Smooth muscle cell (in vitro differentiated cells): ENCODE measurements at regions not wholly inside any gene's neighbourhood (a gene's known extent, or its start where the extent isn't known, plus 50 kb on each side); places are given as distances from the start of the nearest gene placed in this dataset.

Experiments used
- DNase-seq: peaks from one replicate; lab custom pipeline; 2025; ENCODE audit not compliant: unreplicated experiment; lab: John Stamatoyannopoulos, UW
- H2AFZ ChIP-seq: fragments of 200-600 bp; sonication (generic); 2 replicates; pipeline ENCODE4 v1.6.0; 2016; ENCODE audit warnings: antibody characterized with exemption, low read depth, mild to moderate bottlenecking
- H3F3A ChIP-seq: fragments of 200-600 bp; sonication (generic); 2 replicates; pipeline ENCODE4 v1.6.0; 2017; ENCODE audit warnings: antibody characterized with exemption, low read depth
- H3K27ac ChIP-seq: fragments of 200-600 bp; sonication (generic); 2 replicates; pipeline ENCODE4 v1.5.1; 2016; ENCODE audit warnings: low read depth, mild to moderate bottlenecking
- H3K27me3 ChIP-seq: fragments of 200-600 bp; sonication (generic); 2 replicates; pipeline ENCODE4 v1.6.1; 2016; ENCODE audit warnings: low read depth, mild to moderate bottlenecking
- H3K36me3 ChIP-seq: fragments of 200-600 bp; sonication (generic); 2 replicates; pipeline ENCODE4 v1.5.1; 2016; ENCODE audit warnings: low read depth
- H3K4me1 ChIP-seq: fragments of 200-600 bp; sonication (generic); 2 replicates; pipeline ENCODE4 v1.5.1; 2016; ENCODE audit warnings: low read depth
- H3K4me2 ChIP-seq: fragments of 200-600 bp; sonication (generic); 2 replicates; pipeline ENCODE4 v1.6.0; 2016; ENCODE audit warnings: mild to moderate bottlenecking
- H3K4me3 ChIP-seq: fragments of 200-600 bp; sonication (generic); 2 replicates; pipeline ENCODE4 v1.5.1; 2016; ENCODE audit warnings: mild to moderate bottlenecking
- H3K79me2 ChIP-seq: fragments of 200-600 bp; sonication (generic); 2 replicates; pipeline ENCODE4 v1.6.0; 2016; ENCODE audit warnings: low read depth, mild to moderate bottlenecking
- H3K9ac ChIP-seq: fragments of 200-600 bp; sonication (generic); 2 replicates; pipeline ENCODE4 v1.6.0; 2016; ENCODE audit warnings: low read depth
- H3K9me3 ChIP-seq: fragments of 200-600 bp; sonication (generic); replicated peaks from 2 replicates; pipeline ENCODE4 v1.5.1; 2016; ENCODE audit warnings: low read depth
- H4K20me1 ChIP-seq: fragments of 200-600 bp; sonication (generic); 2 replicates; pipeline ENCODE4 v1.6.0; 2016; ENCODE audit warnings: low read depth
- WGBS: methylation state at CpG from one replicate; pipeline ENCODE4 v1.1.7; 2016; ENCODE audit warnings: low lambda C conversion rate; 5-methylcytosine and 5-hydroxymethylcytosine counted together
- TF ChIP-seq, protein P1 (sequence below): fragments of 200-600 bp; sonication (generic); IDR thresholded peaks from 2 replicates; pipeline ENCODE4 v1.5.1; 2017; ENCODE audit warnings: borderline replicate concordance, mild to moderate bottlenecking, antibody characterized with exemption; ENCODE audit not compliant: insufficient read depth, poor library complexity, severe bottlenecking

DNA sequence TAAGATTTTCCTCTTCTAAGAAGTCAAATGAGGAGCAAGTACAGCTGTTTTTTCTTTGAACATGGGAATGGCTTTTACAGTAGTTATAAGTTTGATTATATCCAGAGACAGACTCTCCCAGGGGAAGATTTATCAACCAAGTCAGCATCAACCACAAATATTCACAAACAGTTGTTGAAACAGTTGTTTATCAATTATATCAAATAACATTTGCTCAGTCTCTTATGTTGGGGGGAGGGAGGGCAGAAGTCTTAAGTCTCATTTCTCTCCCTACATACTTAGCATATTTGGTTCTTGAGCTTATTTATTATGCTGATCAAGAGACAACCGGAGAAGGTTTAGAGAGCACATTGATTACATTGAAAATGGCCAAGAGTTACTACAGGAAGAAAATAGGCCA lies 110.1 kb downstream of the FBXO8 start:
- TF ChIP-seq, protein P1, sequence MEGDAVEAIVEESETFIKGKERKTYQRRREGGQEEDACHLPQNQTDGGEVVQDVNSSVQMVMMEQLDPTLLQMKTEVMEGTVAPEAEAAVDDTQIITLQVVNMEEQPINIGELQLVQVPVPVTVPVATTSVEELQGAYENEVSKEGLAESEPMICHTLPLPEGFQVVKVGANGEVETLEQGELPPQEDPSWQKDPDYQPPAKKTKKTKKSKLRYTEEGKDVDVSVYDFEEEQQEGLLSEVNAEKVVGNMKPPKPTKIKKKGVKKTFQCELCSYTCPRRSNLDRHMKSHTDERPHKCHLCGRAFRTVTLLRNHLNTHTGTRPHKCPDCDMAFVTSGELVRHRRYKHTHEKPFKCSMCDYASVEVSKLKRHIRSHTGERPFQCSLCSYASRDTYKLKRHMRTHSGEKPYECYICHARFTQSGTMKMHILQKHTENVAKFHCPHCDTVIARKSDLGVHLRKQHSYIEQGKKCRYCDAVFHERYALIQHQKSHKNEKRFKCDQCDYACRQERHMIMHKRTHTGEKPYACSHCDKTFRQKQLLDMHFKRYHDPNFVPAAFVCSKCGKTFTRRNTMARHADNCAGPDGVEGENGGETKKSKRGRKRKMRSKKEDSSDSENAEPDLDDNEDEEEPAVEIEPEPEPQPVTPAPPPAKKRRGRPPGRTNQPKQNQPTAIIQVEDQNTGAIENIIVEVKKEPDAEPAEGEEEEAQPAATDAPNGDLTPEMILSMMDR: no peak
- H3K79me2 ChIP-seq: no peaks in the 10 kb centered on the region
- peak overlapping the region; percentile 73 for H3K4me2 ChIP-seq
- peak overlapping the region; percentile 24 for H2AFZ ChIP-seq
- H3K4me1 ChIP-seq: peaks cover 5% of the 10 kb centered on the region
- H3K9me3 ChIP-seq: no peaks in the 10 kb centered on the region
- H3F3A ChIP-seq: no peaks in the 10 kb centered on the region
- no peaks in the 10 kb centered on the region for H3K36me3 ChIP-seq
- WGBS: 25% methylated on average over 1 of the region's 1 CpG
- peak overlapping the region; percentile 45 for H3K27ac ChIP-seq
- H3K27me3 ChIP-seq: no peaks in the 10 kb centered on the region
- DNase-seq: no peak
- H3K9ac ChIP-seq: no peak overlapping the region
- H3K4me3 ChIP-seq: peak overlapping the region; percentile 11
- H4K20me1 ChIP-seq: no peaks in the 10 kb centered on the region

DNA sequence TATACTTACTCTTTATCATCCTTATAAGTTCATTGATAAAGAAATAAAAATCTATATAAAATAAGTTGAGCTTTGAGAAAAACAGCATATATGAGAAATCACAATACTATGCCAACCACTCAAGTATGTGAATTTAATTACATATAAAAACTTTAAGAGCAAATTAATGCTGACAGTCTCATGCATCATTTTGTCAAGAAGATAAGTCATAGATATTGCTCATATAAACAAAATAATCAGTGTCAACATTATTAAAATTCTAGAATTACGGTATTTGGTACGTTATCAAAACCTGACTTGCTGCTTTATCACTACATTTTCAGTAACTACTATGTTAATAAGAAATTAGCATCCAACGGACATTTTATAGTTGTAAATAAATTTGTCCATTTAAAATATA lies 111.2 kb downstream of the FBXO8 start:
- no peaks in the 10 kb centered on the region for H3F3A ChIP-seq
- H2AFZ ChIP-seq: no peak overlapping the region
- peaks cover 5% of the 10 kb centered on the region for H3K4me1 ChIP-seq
- no peak overlapping the region for H3K4me2 ChIP-seq
- 57% methylated on average over 3 of the region's 3 CpGs for WGBS
- no peak overlapping the region for H3K4me3 ChIP-seq
- H3K79me2 ChIP-seq: no peaks in the 10 kb centered on the region
- DNase-seq: no peak
- H3K27me3 ChIP-seq: no peaks in the 10 kb centered on the region
- no peaks in the 10 kb centered on the region for H3K9me3 ChIP-seq
- no peaks in the 10 kb centered on the region for H3K36me3 ChIP-seq
- no peak overlapping the region for H3K9ac ChIP-seq
- H3K27ac ChIP-seq: no peak overlapping the region
- TF ChIP-seq, protein P1: no peak
- no peaks in the 10 kb centered on the region for H4K20me1 ChIP-seq

DNA sequence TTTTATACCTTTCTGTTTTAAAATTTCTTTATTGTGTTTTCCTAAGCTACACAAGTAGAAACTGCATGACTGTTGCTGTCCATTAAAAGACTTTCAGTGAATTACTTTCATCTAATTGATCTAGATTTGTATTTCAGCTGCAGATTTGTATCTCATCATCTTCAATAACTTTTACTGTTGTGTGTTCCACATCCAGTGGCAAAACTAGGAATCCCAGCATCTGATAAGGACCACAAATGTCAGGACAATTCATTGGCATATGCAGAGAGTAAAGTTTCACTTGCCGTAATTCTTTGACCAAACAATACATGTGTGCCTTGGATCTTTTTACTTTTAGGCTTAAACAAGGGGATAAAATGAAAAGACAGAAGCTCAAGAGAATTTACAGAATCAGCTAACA lies 112.6 kb downstream of the FBXO8 start:
- Histone ChIP-seq H3K4me3 (no peak overlapping the region), H3K27ac (no peak overlapping the region), H3K9me3 (no peaks in the 10 kb centered on the region), H3K9ac (no peak overlapping the region), H3K4me1 (peaks cover 5% of the 10 kb centered on the region), H4K20me1 (no peaks in the 10 kb centered on the region), H3F3A (no peaks in the 10 kb centered on the region), H2AFZ (peak overlapping the region; percentile 46), H3K27me3 (no peaks in the 10 kb centered on the region), H3K79me2 (no peaks in the 10 kb centered on the region), H3K36me3 (no peaks in the 10 kb centered on the region), H3K4me2 (no peak overlapping the region)
- 89% methylated on average over 1 of the region's 1 CpG for WGBS
- DNase-seq: no peak
- TF ChIP-seq, protein P1: no peak

DNA sequence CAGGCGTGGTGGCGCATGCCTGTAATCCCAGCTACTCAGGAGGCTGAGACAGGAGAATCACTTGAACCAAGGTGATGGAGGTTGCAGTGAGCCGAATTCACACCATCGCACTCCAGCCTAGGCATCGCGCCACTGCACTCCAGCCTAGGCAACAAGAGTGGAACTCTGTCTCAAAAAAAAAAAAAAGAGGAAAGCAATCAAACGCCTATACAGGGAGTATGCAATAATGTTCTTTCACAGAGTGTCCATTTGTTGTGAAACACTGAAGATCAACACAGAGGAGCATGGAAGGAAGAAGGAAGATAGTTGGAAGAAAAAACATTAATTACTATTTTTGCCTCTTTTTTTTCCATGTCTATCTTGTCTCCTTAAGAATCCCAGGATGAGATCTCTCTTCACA lies 113.4 kb downstream of the FBXO8 start:
- TF ChIP-seq, protein P1: no peak
- no peak overlapping the region for H3K9ac ChIP-seq
- no peaks in the 10 kb centered on the region for H4K20me1 ChIP-seq
- no peak overlapping the region for H3K4me3 ChIP-seq
- H3K4me2 ChIP-seq: no peak overlapping the region
- H3K4me1 ChIP-seq: peaks cover 5% of the 10 kb centered on the region
- no peaks in the 10 kb centered on the region for H3K36me3 ChIP-seq
- no peaks in the 10 kb centered on the region for H3K27me3 ChIP-seq
- no peak overlapping the region for H2AFZ ChIP-seq
- 96% methylated on average over 7 of the region's 7 CpGs for WGBS
- no peak overlapping the region for H3K27ac ChIP-seq
- no peaks in the 10 kb centered on the region for H3K9me3 ChIP-seq
- H3F3A ChIP-seq: no peaks in the 10 kb centered on the region
- no peaks in the 10 kb centered on the region for H3K79me2 ChIP-seq
- no peak for DNase-seq
